HCT116 (cell line): ENCODE measurements at regions not wholly inside any gene's neighbourhood (a gene's known extent, or its start where the extent isn't known, plus 50 kb on each side); places are given as distances from the start of the nearest gene placed in this dataset.

Experiments
- CTCF ChIP-seq, 3 experiments: fragments of 200-600 bp in 1 of 3; sonication (generic) in 1 of 3; IDR thresholded peaks in 2 of 3; conservative IDR thresholded peaks in 1 of 3; 2 replicates each; pipeline ENCODE4 v1.5.1; 2012 to 2017; ENCODE audit warnings: low read depth in 2 of 3, low read length in 2 of 3, antibody characterized with exemption in 1 of 3, borderline replicate concordance in 1 of 3, control low read depth in 1 of 3, mild to moderate bottlenecking in 1 of 3, mixed read lengths in 1 of 3, mixed run types in 1 of 3, moderate library complexity in 1 of 3; ENCODE audit not compliant: insufficient read depth in 1 of 3
- FOSL1 ChIP-seq: IDR thresholded peaks from 2 replicates; pipeline ENCODE4 v1.6.1; 2012; ENCODE audit warnings: low read depth
- JUND ChIP-seq: IDR thresholded peaks from 2 replicates; pipeline ENCODE4 v1.6.1; 2012
- POLR2A ChIP-seq: IDR thresholded peaks from 2 replicates; pipeline ENCODE4 v1.7.0; 2011; ENCODE audit warnings: borderline replicate concordance; ENCODE audit not compliant: insufficient read depth, insufficient read length; ENCODE audit errors: extremely low read depth
- RAD21 ChIP-seq: IDR thresholded peaks from 2 replicates; pipeline ENCODE4 v1.6.1; 2012; ENCODE audit warnings: low read depth, mild to moderate bottlenecking
- REST ChIP-seq: IDR thresholded peaks from 2 replicates; pipeline ENCODE4 v1.6.1; 2012; ENCODE audit warnings: low read depth
- SP1 ChIP-seq: IDR thresholded peaks from 2 replicates; pipeline ENCODE4 v1.6.1; 2012; ENCODE audit warnings: low read depth
- SRF ChIP-seq: IDR thresholded peaks from 2 replicates; pipeline ENCODE4 v1.6.1; 2012; ENCODE audit warnings: low read depth
- YY1 ChIP-seq: IDR thresholded peaks from 2 replicates; pipeline ENCODE4 v1.6.1; 2011; ENCODE audit warnings: low read length, low read depth, moderate library complexity, mild to moderate bottlenecking; ENCODE audit not compliant: insufficient replicate concordance; ENCODE audit errors: extremely low read depth
- TF ChIP-seq, protein P1 (sequence below): IDR thresholded peaks from 2 replicates; pipeline ENCODE4 v1.6.1; 2012
- TF ChIP-seq, protein P2 (sequence below): IDR thresholded peaks from 2 replicates; pipeline ENCODE4 v1.6.1; 2011; ENCODE audit warnings: mild to moderate bottlenecking, low read length, moderate library complexity; ENCODE audit not compliant: insufficient replicate concordance; ENCODE audit errors: extremely low read depth
- TF ChIP-seq, protein P3 (sequence below): IDR thresholded peaks from 2 replicates; pipeline ENCODE4 v1.6.1; 2012

- TF ChIP-seq POLR2A (no peak), CTCF (IDR thresholded peaks at IDR 0.05 in 2 of 3, conservative IDR thresholded peaks at IDR 0.05 in 1 of 3; ENCODE audit: borderline replicate concordance in 1 of 3, insufficient read depth in 1 of 3, low read depth in 2 of 3, low read length in 2 of 3) (no peak), FOSL1 (no peak), SRF (no peak), REST (no peak), YY1 (no peak), JUND (no peak), RAD21 (no peak), SP1 (no peak)
- TF ChIP-seq, protein P1, sequence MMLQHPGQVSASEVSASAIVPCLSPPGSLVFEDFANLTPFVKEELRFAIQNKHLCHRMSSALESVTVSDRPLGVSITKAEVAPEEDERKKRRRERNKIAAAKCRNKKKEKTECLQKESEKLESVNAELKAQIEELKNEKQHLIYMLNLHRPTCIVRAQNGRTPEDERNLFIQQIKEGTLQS: no peak
- TF ChIP-seq, protein P2, sequence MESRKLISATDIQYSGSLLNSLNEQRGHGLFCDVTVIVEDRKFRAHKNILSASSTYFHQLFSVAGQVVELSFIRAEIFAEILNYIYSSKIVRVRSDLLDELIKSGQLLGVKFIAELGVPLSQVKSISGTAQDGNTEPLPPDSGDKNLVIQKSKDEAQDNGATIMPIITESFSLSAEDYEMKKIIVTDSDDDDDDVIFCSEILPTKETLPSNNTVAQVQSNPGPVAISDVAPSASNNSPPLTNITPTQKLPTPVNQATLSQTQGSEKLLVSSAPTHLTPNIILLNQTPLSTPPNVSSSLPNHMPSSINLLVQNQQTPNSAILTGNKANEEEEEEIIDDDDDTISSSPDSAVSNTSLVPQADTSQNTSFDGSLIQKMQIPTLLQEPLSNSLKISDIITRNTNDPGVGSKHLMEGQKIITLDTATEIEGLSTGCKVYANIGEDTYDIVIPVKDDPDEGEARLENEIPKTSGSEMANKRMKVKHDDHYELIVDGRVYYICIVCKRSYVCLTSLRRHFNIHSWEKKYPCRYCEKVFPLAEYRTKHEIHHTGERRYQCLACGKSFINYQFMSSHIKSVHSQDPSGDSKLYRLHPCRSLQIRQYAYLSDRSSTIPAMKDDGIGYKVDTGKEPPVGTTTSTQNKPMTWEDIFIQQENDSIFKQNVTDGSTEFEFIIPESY: no peak
- TF ChIP-seq, protein P3, sequence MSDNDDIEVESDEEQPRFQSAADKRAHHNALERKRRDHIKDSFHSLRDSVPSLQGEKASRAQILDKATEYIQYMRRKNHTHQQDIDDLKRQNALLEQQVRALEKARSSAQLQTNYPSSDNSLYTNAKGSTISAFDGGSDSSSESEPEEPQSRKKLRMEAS: no peak
Measured at GRCh38 chr20:4069751-4070150, 54.4 kb upstream of the RNF24 start.
